ENCODE measurements at regions not wholly inside any gene's neighbourhood (a gene's known extent, or its start where the extent isn't known, plus 50 kb on each side); places are given as distances from the start of the nearest gene placed in this dataset.

DNA sequence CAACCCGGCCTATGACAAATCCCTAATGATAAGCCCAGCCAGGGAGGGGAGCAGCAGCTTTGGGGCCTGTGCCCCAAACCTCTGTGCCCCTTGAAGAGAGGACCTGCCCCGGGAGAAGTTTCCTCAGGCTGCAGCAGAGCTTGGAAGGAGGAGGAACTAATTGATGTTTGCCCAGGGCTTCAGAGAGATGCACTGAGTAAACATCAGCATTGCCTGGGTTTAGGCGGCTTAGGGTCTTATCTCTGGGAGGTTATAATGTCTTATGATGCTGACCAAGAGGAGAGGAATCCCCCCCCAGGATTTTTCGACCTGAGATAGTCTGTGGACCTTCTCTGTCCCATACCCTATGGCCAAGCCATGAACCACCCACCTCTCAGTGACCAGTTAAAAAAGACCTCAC lies 148.7 kb upstream of the SDK2 start:
- no peak overlapping the region for H3K4me3 ChIP-seq (ENCODE audit: low read depth in 2 of 2, low read length in 2 of 2)
- ATAC-seq (no peak), DNase-seq (ENCODE audit: low read depth, low spot score) (no peak)
- no TSS peak for BruUV-seq (replicated peaks)
- CTCF ChIA-PET: no interaction called here
- in situ Hi-C loops (cut with HindIII; ENCODE audit: low pct_unique_long_range_greater_than_20kb, low sequenced_read_pairs) (no loop called here), intact Hi-C loops (cut with micrococcal nuclease; ENCODE audit: unreplicated experiment) (no loop called here)
- POLR2A ChIA-PET: no interaction called here
- no peaks in the 10 kb centered on the region for H3K4me1 ChIP-seq (ENCODE audit: control insufficient read depth, insufficient read depth, low read length)
- H3K27me3 ChIP-seq (ENCODE audit: control insufficient read depth, insufficient read depth, low read length): peaks cover 32% of the 10 kb centered on the region
- no peaks in the 10 kb centered on the region for H3K9me3 ChIP-seq (ENCODE audit: control insufficient read depth, insufficient read depth, low read depth, low read length)
- no peaks in the 10 kb centered on the region for H3K36me3 ChIP-seq (ENCODE audit: control insufficient read depth, insufficient read depth, low read length)
- no peak overlapping the region for H3K27ac ChIP-seq (ENCODE audit: low read length)
- TF ChIP-seq, protein P1, sequence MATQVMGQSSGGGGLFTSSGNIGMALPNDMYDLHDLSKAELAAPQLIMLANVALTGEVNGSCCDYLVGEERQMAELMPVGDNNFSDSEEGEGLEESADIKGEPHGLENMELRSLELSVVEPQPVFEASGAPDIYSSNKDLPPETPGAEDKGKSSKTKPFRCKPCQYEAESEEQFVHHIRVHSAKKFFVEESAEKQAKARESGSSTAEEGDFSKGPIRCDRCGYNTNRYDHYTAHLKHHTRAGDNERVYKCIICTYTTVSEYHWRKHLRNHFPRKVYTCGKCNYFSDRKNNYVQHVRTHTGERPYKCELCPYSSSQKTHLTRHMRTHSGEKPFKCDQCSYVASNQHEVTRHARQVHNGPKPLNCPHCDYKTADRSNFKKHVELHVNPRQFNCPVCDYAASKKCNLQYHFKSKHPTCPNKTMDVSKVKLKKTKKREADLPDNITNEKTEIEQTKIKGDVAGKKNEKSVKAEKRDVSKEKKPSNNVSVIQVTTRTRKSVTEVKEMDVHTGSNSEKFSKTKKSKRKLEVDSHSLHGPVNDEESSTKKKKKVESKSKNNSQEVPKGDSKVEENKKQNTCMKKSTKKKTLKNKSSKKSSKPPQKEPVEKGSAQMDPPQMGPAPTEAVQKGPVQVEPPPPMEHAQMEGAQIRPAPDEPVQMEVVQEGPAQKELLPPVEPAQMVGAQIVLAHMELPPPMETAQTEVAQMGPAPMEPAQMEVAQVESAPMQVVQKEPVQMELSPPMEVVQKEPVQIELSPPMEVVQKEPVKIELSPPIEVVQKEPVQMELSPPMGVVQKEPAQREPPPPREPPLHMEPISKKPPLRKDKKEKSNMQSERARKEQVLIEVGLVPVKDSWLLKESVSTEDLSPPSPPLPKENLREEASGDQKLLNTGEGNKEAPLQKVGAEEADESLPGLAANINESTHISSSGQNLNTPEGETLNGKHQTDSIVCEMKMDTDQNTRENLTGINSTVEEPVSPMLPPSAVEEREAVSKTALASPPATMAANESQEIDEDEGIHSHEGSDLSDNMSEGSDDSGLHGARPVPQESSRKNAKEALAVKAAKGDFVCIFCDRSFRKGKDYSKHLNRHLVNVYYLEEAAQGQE (IDR thresholded peaks at IDR 0.05; ENCODE audit: insufficient read depth in 1 of 2, low read depth in 2 of 2, low read length in 1 of 2): no peak
- no peak for TF ChIP-seq POLR2AphosphoS5 (IDR thresholded peaks at IDR 0.05; ENCODE audit: low read depth, low read length)
- TF ChIP-seq SIN3A (IDR thresholded peaks at IDR 0.05; ENCODE audit: borderline replicate concordance, insufficient read depth, low read depth, low read length): no peak

DNA sequence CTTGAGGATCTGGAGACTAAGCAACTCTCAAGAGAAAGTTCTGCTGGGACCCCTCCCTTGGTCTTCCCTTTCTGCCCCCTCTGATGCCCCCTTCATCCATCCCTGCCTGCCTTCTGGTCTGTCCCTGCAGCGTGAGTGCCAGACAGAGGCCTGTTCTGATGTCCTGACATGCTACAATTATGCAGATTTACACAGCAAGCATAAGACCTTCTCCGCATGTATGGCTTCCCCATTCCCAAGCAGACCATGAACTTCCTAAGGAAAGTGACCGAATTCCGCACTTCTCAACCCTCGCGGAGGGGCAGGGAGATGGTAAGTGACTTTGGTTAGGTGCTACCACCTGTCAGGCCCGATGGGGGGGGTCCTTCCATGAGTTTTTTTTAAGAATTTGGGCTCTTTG lies 150.1 kb upstream of the SDK2 start:
- Histone ChIP-seq H3K27ac (ENCODE audit: low read length) (no peak overlapping the region), H3K4me1 (ENCODE audit: control insufficient read depth, insufficient read depth, low read length) (no peaks in the 10 kb centered on the region), H3K9me3 (ENCODE audit: control insufficient read depth, insufficient read depth, low read depth, low read length) (no peaks in the 10 kb centered on the region), H3K4me3 (ENCODE audit: low read depth in 2 of 2, low read length in 2 of 2) (no peak overlapping the region), H3K36me3 (ENCODE audit: control insufficient read depth, insufficient read depth, low read length) (no peaks in the 10 kb centered on the region), H3K27me3 (ENCODE audit: control insufficient read depth, insufficient read depth, low read length) (peaks cover 27% of the 10 kb centered on the region)
- in situ Hi-C loops (cut with HindIII; ENCODE audit: low pct_unique_long_range_greater_than_20kb, low sequenced_read_pairs): no loop called here
- no TSS peak for BruUV-seq (replicated peaks)
- ChIA-PET POLR2A (no interaction called here), CTCF (no interaction called here)
- no peak for ATAC-seq
- TF ChIP-seq TCF7L2 (IDR thresholded peaks at IDR 0.05; ENCODE audit: low read depth, low read length): no peak
- TF ChIP-seq SIN3A (IDR thresholded peaks at IDR 0.05; ENCODE audit: borderline replicate concordance, insufficient read depth, low read depth, low read length): no peak
- TF ChIP-seq, protein P2, sequence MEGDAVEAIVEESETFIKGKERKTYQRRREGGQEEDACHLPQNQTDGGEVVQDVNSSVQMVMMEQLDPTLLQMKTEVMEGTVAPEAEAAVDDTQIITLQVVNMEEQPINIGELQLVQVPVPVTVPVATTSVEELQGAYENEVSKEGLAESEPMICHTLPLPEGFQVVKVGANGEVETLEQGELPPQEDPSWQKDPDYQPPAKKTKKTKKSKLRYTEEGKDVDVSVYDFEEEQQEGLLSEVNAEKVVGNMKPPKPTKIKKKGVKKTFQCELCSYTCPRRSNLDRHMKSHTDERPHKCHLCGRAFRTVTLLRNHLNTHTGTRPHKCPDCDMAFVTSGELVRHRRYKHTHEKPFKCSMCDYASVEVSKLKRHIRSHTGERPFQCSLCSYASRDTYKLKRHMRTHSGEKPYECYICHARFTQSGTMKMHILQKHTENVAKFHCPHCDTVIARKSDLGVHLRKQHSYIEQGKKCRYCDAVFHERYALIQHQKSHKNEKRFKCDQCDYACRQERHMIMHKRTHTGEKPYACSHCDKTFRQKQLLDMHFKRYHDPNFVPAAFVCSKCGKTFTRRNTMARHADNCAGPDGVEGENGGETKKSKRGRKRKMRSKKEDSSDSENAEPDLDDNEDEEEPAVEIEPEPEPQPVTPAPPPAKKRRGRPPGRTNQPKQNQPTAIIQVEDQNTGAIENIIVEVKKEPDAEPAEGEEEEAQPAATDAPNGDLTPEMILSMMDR (IDR thresholded peaks at IDR 0.05): no peak
- no peak for TF ChIP-seq POLR2AphosphoS5 (IDR thresholded peaks at IDR 0.05; ENCODE audit: low read depth, low read length)
- TF ChIP-seq, protein P1 (IDR thresholded peaks at IDR 0.05; ENCODE audit: insufficient read depth in 1 of 2, low read depth in 2 of 2, low read length in 1 of 2): no peak
- DNase-seq (ENCODE audit: low read depth, low spot score): no peak
- intact Hi-C loops (cut with micrococcal nuclease; ENCODE audit: unreplicated experiment): no loop called here

Data from Panc1 (cell line).